Esophagus squamous epithelium (tissue), 5 donors: ENCODE measurements at regions not wholly inside any gene's neighbourhood (a gene's known extent, or its start where the extent isn't known, plus 50 kb on each side); places are given as distances from the start of the nearest gene placed in this dataset.
A peak's percentile ranks its signal among the peaks of the same experiment; 100 is the strongest.
"Not testable (repeated sequence)": the region's sequence is repeated elsewhere in the genome, so short reads cannot be mapped to it uniquely, and the experiment has no call there.

ENCODE experiments used
- DNase-seq: peaks from one replicate; lab custom pipeline; 2025; lab: John Stamatoyannopoulos, UW
- H3K27ac ChIP-seq, 4 donors: fragments of 200-600 bp; sonication (generic); one replicate each; pipeline ENCODE4 v1.5.1; 2016 to 2019; ENCODE audit warnings: mild to moderate bottlenecking in 1 of 4
- H3K27me3 ChIP-seq, 4 donors: fragments of 200-600 bp; sonication (generic); 1 replicate in 3 of 4; 2 replicates in 1 of 4; pipeline versions ENCODE4 v1.5.1 to v1.6.0; 2017 to 2021; ENCODE audit warnings: antibody characterized with exemption in 1 of 4
- H3K36me3 ChIP-seq, 3 donors: fragments of 200-600 bp; sonication (generic); one replicate each; pipeline ENCODE4 v1.5.1; 2016 to 2019
- H3K4me1 ChIP-seq, 3 donors: fragments of 200-600 bp; sonication (generic); one replicate each; pipeline ENCODE4 v1.5.1; 2017 to 2019
- H3K4me3 ChIP-seq, 4 donors: fragments of 200-600 bp; sonication (generic); 1 replicate in 3 of 4; 2 replicates in 1 of 4; pipeline ENCODE4 v1.5.1; 2016 to 2019; ENCODE audit warnings: mild to moderate bottlenecking in 2 of 4, moderate library complexity in 1 of 4
- H3K9me3 ChIP-seq, 3 donors: fragments of 200-600 bp; sonication (generic); one replicate each; pipeline ENCODE4 v1.5.1; 2016 to 2019
- CTCF ChIP-seq, 6 experiments: fragments of 450-650 bp in 4 of 6; fragments of 200-600 bp in 2 of 6; sonication (generic) in 2 of 6; IDR thresholded peaks; one replicate each; pipeline ENCODE4 v1.5.1; 2016 to 2019; ENCODE audit warnings: antibody characterized with exemption in 6 of 6, mild to moderate bottlenecking in 4 of 6, moderate library complexity in 4 of 6
- POLR2A ChIP-seq, 4 donors: fragments of 450-650 bp; IDR thresholded peaks; one replicate each; pipeline ENCODE4 v1.6.1; 2017; ENCODE audit warnings: antibody characterized with exemption in 4 of 4, mild to moderate bottlenecking in 4 of 4, moderate library complexity in 3 of 4
- WGBS, 2 donors: methylation state at CpG; one replicate each; pipeline ENCODE4 v1.1.5; 2018; 5-methylcytosine and 5-hydroxymethylcytosine counted together
- intact Hi-C: fragments of 100-400 bp; cut with DNase I; formaldehyde crosslinking; loops from one replicate; pipeline ENCODE4 v1.15.0; 2022
- donor health status: DM: yes; HTN: yes; CAD: no.

GRCh38 chr13:73656863-73657262, 477.3 kb downstream of the KLF12 start:
- H3K27me3 ChIP-seq = no peaks in the 10 kb centered on the region
- H3K4me3 ChIP-seq = no peak overlapping the region
- no peaks in the 10 kb centered on the region for H3K36me3 ChIP-seq
- intact Hi-C loops = no loop called here
- H3K4me1 ChIP-seq = no peaks in the 10 kb centered on the region
- H3K9me3 ChIP-seq = no peaks in the 10 kb centered on the region
- 33 to 68% methylated on average over 2 of the region's 2 CpGs for whole genome bisulfite sequencing, 2 donors
- peak overlapping the region in 3 of 4 donors; percentile 25 to 41 (median 35) for H3K27ac ChIP-seq
- TF ChIP-seq CTCF (IDR thresholded peaks at IDR 0.05) (no peak), POLR2A (IDR thresholded peaks at IDR 0.05) (no peak)
- DNase-seq = no peak

GRCh38 chr13:73653688-73654087, 480.5 kb downstream of the KLF12 start:
- WGBS, 2 donors = 78 to 85% methylated on average over 2 of the region's 2 CpGs
- intact Hi-C loops = no loop called here

GRCh38 chr13:73647417-73647816, 486.8 kb downstream of the KLF12 start:
- WGBS, 2 donors = 93 to 95% methylated on average over 4 of the region's 4 CpGs
- no peak for DNase-seq
- TF ChIP-seq CTCF (IDR thresholded peaks at IDR 0.05) (no peak), POLR2A (IDR thresholded peaks at IDR 0.05) (no peak)
- Histone ChIP-seq H3K36me3 (no peaks in the 10 kb centered on the region), H3K4me1 (no peaks in the 10 kb centered on the region), H3K9me3 (no peaks in the 10 kb centered on the region), H3K4me3 (no peak overlapping the region), H3K27me3 (no peaks in the 10 kb centered on the region), H3K27ac (no peak overlapping the region)
- intact Hi-C loops = no loop called here

More at GRCh38 chr13:73653688-73654087, 480.5 kb downstream of the KLF12 start:
- no peaks in the 10 kb centered on the region for H3K4me1 ChIP-seq
- H3K4me3 ChIP-seq = no peak overlapping the region
- no peak for DNase-seq
- no peaks in the 10 kb centered on the region for H3K9me3 ChIP-seq
- no peak overlapping the region for H3K27ac ChIP-seq
- no peaks in the 10 kb centered on the region for H3K36me3 ChIP-seq
- TF ChIP-seq CTCF (IDR thresholded peaks at IDR 0.05) = no peak
- TF ChIP-seq POLR2A (IDR thresholded peaks at IDR 0.05) = no peak
- H3K27me3 ChIP-seq = no peaks in the 10 kb centered on the region

- H3K27me3 ChIP-seq, H3K27ac ChIP-seq, intact Hi-C loops, H3K9me3 ChIP-seq, DNase-seq, H3K4me1 ChIP-seq, H3K4me3 ChIP-seq, H3K36me3 ChIP-seq: not testable (repeated sequence)
- WGBS, 2 donors = 86 to 97% methylated on average over 12 to 24 of the region's 30 CpGs
Measured at GRCh38 chr13:73640476-73641179, 493.6 kb downstream of the KLF12 start.

GRCh38 chr13:73635166-73635787, 498.9 kb downstream of the KLF12 start:
- no peaks in the 10 kb centered on the region for H3K27me3 ChIP-seq
- no peak overlapping the region for H3K4me3 ChIP-seq
- no peak overlapping the region for H3K27ac ChIP-seq
- no peaks in the 10 kb centered on the region for H3K9me3 ChIP-seq
- intact Hi-C loops = no loop called here
- TF ChIP-seq POLR2A (IDR thresholded peaks at IDR 0.05) (no peak), CTCF (IDR thresholded peaks at IDR 0.05) (no peak)
- H3K4me1 ChIP-seq = no peaks in the 10 kb centered on the region
- 85 to 88% methylated on average over 4 to 5 of the region's 5 CpGs for WGBS, 2 donors
- H3K36me3 ChIP-seq = no peaks in the 10 kb centered on the region
- no peak for DNase-seq
